A549 (cell line): ENCODE measurements at regions not wholly inside any gene's neighbourhood (a gene's known extent, or its start where the extent isn't known, plus 50 kb on each side); places are given as distances from the start of the nearest gene placed in this dataset.

ENCODE experiments used
- ATAC-seq, 2 experiments: fragments of 200-7000 bp in 1 of 2; fragments of >200 bp in 1 of 2; cut with Nextera tagmentation in 1 of 2; cut with Tn5 transposase in 1 of 2; 3 replicates each; pipeline versions ENCODE4 v1.8.0 to v1.9.1; 2018 to 2020; ENCODE audit warnings: mild to moderate bottlenecking in 1 of 2, moderate library complexity in 1 of 2
- CTCF ChIA-PET: fragments of 300-600 bp; sonication (Branson Sonifier 250); formaldehyde crosslinking; extraction: SDS; loops from one replicate; lab custom pipeline; 2021; ENCODE audit warnings: antibody characterized with exemption, inconsistent platforms; lab: Yijun Ruan, JAX
- POLR2A ChIA-PET: fragments of 350-600 bp; formaldehyde crosslinking; extraction: SDS; loops from one replicate; lab custom pipeline; 2021; ENCODE audit warnings: antibody characterized with exemption, inconsistent platforms; lab: Yijun Ruan, JAX
- DNase-seq, 2 experiments: peaks; one replicate each; pipeline versions ENCODE4 v3.0.0 to v3.0.0-alpha.2; 2011 to 2016; ENCODE audit warnings: low read depth in 1 of 2, low spot score in 1 of 2
- FAIRE-seq: peaks from 2 replicates; lab custom pipeline; 2011; peaks lifted over from hg19 to GRCh38; lab: Jason Lieb, UNC
- H3K27ac ChIP-seq, 2 experiments: fragments of >200 bp; sonication (Bioruptor Twin); formaldehyde crosslinking; 3 replicates each; pipeline ENCODE4 v1.5.1; 2016 to 2017
- H3K4me1 ChIP-seq: fragments of >200 bp; sonication (Bioruptor Twin); formaldehyde crosslinking; 3 replicates; pipeline ENCODE4 v1.6.1; 2016
- H3K4me2 ChIP-seq: fragments of >200 bp; sonication (Bioruptor Twin); formaldehyde crosslinking; 3 replicates; pipeline ENCODE4 v1.6.1; 2016
- H3K4me3 ChIP-seq: fragments of >200 bp; sonication (Bioruptor Twin); formaldehyde crosslinking; 3 replicates; pipeline ENCODE4 v1.5.1; 2016
- H3K9me3 ChIP-seq: fragments of >200 bp; sonication (Bioruptor Twin); formaldehyde crosslinking; 3 replicates; pipeline ENCODE4 v1.6.1; 2016
- CBX2 ChIP-seq: fragments of 200-600 bp; sonication (generic); IDR thresholded peaks from 2 replicates; pipeline ENCODE4 v1.6.1; 2016; ENCODE audit warnings: low read depth, mild to moderate bottlenecking, borderline replicate concordance
- CBX8 ChIP-seq: fragments of 200-600 bp; sonication (generic); IDR thresholded peaks from 2 replicates; pipeline ENCODE4 v1.6.1; 2016
- CTCF ChIP-seq: fragments of >200 bp; sonication (Bioruptor Twin); formaldehyde crosslinking; IDR thresholded peaks from 3 replicates; pipeline ENCODE4 v1.5.1; 2016
- E2F6 ChIP-seq: IDR thresholded peaks from 2 replicates; pipeline ENCODE4 v1.6.1; 2012; ENCODE audit warnings: low read depth, borderline replicate concordance
- EHF ChIP-seq: fragments of 250-450 bp; sonication (Bioruptor Pico); IDR thresholded peaks from 2 replicates; pipeline ENCODE4 v1.5.0; 2020; ENCODE audit warnings: mild to moderate bottlenecking
- EHMT2 ChIP-seq: fragments of 200-600 bp; sonication (generic); IDR thresholded peaks from 2 replicates; pipeline ENCODE4 v1.6.1; 2016; ENCODE audit warnings: antibody characterized with exemption, low read depth, mild to moderate bottlenecking, moderate library complexity
- ELK1 ChIP-seq: fragments of 150-350 bp; IDR thresholded peaks from 2 replicates; pipeline ENCODE4 v1.6.1; 2014; ENCODE audit warnings: low read depth, mild to moderate bottlenecking, low read length
- EP300 ChIP-seq, 2 experiments: fragments of >200 bp; sonication (Bioruptor Twin); formaldehyde crosslinking; IDR thresholded peaks; 2 replicates in 1 of 2; 3 replicates in 1 of 2; pipeline ENCODE4 v1.6.1; 2016 to 2017
- FOSB ChIP-seq: fragments of 250-450 bp; sonication (Bioruptor Pico); IDR thresholded peaks from 2 replicates; pipeline ENCODE4 v1.5.0; 2020; ENCODE audit warnings: mild to moderate bottlenecking, moderate library complexity
- FOSL2 ChIP-seq, 2 experiments: fragments of 450-650 bp in 1 of 2; fragments of >200 bp in 1 of 2; sonication (Bioruptor Twin) in 1 of 2; formaldehyde crosslinking; IDR thresholded peaks; 2 replicates each; pipeline versions ENCODE4 v1.5.0 to v1.6.1; 2016 to 2020; ENCODE audit warnings: mild to moderate bottlenecking in 1 of 2, moderate library complexity in 1 of 2
- FOXS1 ChIP-seq: fragments of 250-450 bp; sonication (Bioruptor Pico); IDR thresholded peaks from 2 replicates; pipeline ENCODE4 v1.5.0; 2020; ENCODE audit warnings: mild to moderate bottlenecking, moderate library complexity
- HOXB5 ChIP-seq: fragments of 250-450 bp; sonication (Bioruptor Pico); IDR thresholded peaks from 2 replicates; pipeline ENCODE4 v1.5.0; 2020; ENCODE audit warnings: mild to moderate bottlenecking, moderate library complexity
- JUN ChIP-seq, 2 experiments: fragments of >200 bp; sonication (Bioruptor Twin); formaldehyde crosslinking; IDR thresholded peaks; 2 replicates in 1 of 2; 3 replicates in 1 of 2; pipeline ENCODE4 v1.6.1; 2016 to 2017
- MAZ ChIP-seq: fragments of 150-350 bp; IDR thresholded peaks from 2 replicates; pipeline ENCODE4 v1.6.1; 2014; ENCODE audit warnings: antibody characterized with exemption, low read depth, low read length, borderline replicate concordance
- MYC ChIP-seq: IDR thresholded peaks from 2 replicates; pipeline ENCODE4 v1.6.1; 2012; ENCODE audit warnings: mild to moderate bottlenecking, inconsistent platforms, low read length, improper control_type of control experiment, borderline replicate concordance
- POLR2AphosphoS2 ChIP-seq: conservative IDR thresholded peaks from 2 replicates; pipeline ENCODE4 v1.6.1; 2012; ENCODE audit warnings: low read length, improper control_type of control experiment, inconsistent platforms
- SREBF2 ChIP-seq: fragments of 450-650 bp; IDR thresholded peaks from 2 replicates; pipeline ENCODE4 v1.6.1; 2014; ENCODE audit warnings: mild to moderate bottlenecking, moderate library complexity
- TFCP2L1 ChIP-seq: fragments of 250-450 bp; sonication (Bioruptor Pico); IDR thresholded peaks from 2 replicates; pipeline ENCODE4 v1.5.0; 2021; ENCODE audit warnings: mild to moderate bottlenecking
- TP53 ChIP-seq: fragments of 250-450 bp; sonication (Bioruptor Pico); IDR thresholded peaks from 2 replicates; pipeline ENCODE4 v1.5.0; 2021; ENCODE audit warnings: mild to moderate bottlenecking, moderate library complexity
- ZC3H11A ChIP-seq: fragments of 450-650 bp; IDR thresholded peaks from 2 replicates; pipeline ENCODE4 v1.6.1; 2014; ENCODE audit warnings: antibody characterized with exemption, mild to moderate bottlenecking
- WGBS: methylation state at CpG from one replicate; pipeline ENCODE4 v1.1.6; 2017; ENCODE audit errors: missing lambda C conversion rate; 5-methylcytosine and 5-hydroxymethylcytosine counted together
- TF ChIP-seq, protein P1 (sequence below): fragments of 250-450 bp; sonication (Bioruptor Pico); IDR thresholded peaks from 2 replicates; pipeline ENCODE4 v1.5.0; 2021; ENCODE audit warnings: mild to moderate bottlenecking, moderate library complexity, borderline replicate concordance
- TF ChIP-seq, protein P2 (sequence below): fragments of >200 bp; sonication (Bioruptor Twin); formaldehyde crosslinking; IDR thresholded peaks from 2 replicates; pipeline ENCODE4 v1.6.1; 2016
- TF ChIP-seq, protein P3 (sequence below): IDR thresholded peaks from 2 replicates; pipeline ENCODE4 v1.6.1; 2012

- Histone ChIP-seq H3K4me3 (no peak overlapping the region), H3K9me3 (no peaks in the 10 kb centered on the region; the same call in 2 of the 3 replicates), H3K4me2 (no peak overlapping the region), H3K4me1 (peaks cover 9% of the 10 kb centered on the region; the same call in 1 of the 3 replicates), H3K27ac (peak overlapping the region in 1 of 2 experiments; percentile 53; a peak in 2 of 6 replicates)
- ATAC-seq: no peak
- WGBS: 72% methylated on average over 8 of the region's 8 CpGs
- no peak for TF ChIP-seq FOXS1
- no peak for TF ChIP-seq TFCP2L1 (CRISPR knock-in tag)
- TF ChIP-seq EP300 (IDR thresholded peaks at IDR 0.05): no peak
- TF ChIP-seq ZC3H11A: no peak
- TF ChIP-seq, protein P1, sequence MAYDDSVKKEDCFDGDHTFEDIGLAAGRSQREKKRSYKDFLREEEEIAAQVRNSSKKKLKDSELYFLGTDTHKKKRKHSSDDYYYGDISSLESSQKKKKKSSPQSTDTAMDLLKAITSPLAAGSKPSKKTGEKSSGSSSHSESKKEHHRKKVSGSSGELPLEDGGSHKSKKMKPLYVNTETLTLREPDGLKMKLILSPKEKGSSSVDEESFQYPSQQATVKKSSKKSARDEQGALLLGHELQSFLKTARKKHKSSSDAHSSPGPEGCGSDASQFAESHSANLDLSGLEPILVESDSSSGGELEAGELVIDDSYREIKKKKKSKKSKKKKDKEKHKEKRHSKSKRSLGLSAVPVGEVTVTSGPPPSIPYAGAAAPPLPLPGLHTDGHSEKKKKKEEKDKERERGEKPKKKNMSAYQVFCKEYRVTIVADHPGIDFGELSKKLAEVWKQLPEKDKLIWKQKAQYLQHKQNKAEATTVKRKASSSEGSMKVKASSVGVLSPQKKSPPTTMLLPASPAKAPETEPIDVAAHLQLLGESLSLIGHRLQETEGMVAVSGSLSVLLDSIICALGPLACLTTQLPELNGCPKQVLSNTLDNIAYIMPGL: no peak
- no peak for TF ChIP-seq SREBF2
- TF ChIP-seq FOSL2 (IDR thresholded peaks at IDR 0.05): no peak
- TF ChIP-seq FOSL2 (CRISPR knock-in tag; IDR thresholded peaks at IDR 0.05): no peak
- CTCF ChIA-PET: interaction anchor here (0.8 to 1.6 kb wide), 4 partner anchors 24 to 154 kb away, joined by 3 read pairs; no protein-coding TSS in a partner anchor
- no peak for DNase-seq
- no peak for FAIRE-seq
- POLR2A ChIA-PET: no interaction called here
Measured at GRCh38 chr6:43970913-43971775, 156.1 kb downstream of the MRPL14 start.

DNA sequence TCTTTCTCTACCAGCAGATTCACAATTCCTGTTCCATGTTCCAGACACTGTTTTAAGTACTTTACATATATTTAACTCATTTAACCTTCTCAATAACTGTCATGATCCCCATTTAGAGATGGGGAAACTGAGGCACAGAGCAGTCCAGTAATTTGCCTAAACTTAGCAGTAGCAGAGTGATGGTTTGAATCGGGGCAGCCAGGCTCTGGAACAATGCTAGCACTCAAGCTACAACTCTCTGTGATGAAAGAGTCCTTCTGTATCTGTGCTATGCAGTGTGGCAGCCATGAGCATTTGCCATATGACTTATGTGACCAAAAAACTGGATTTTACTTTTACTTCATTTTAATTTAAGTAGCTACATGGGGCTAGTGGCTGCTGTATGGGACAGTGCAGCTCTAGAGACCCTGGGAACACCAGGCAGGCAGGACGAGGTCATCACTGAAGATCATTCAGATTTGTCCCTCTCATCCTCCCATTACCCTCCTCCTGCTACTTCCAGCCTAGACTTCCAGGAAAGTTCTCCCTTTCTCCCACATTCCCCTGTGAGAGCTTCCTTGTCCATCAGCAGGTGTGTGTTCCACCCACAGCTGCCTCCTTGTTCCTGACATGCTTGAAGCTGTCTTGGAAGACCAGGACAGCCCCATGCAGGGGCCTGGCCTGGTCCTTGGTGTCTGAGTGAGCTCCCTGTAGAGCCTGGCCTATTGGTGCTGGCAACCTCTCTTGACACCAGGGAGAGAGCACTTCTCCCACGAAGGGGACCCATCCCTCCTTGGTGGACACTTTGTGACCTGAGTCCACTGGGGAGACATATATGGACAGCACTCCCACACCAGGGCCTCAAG lies 157.0 kb downstream of the MRPL14 start:
- WGBS: 66% methylated on average over 2 of the region's 3 CpGs
- POLR2A ChIA-PET: no interaction called here

More for the DNA sequence above, 157.0 kb downstream of the MRPL14 start:
- no peak for ATAC-seq
- TF ChIP-seq MYC (no peak), ELK1 (no peak), EHMT2 (no peak), FOSB (no peak), MAZ (no peak), CBX2 (no peak), SREBF2 (no peak), E2F6 (no peak), JUN (IDR thresholded peaks at IDR 0.05) (no peak), CTCF (no peak), CBX8 (no peak), POLR2AphosphoS2 (no peak), EHF (no peak), HOXB5 (CRISPR knock-in tag) (no peak), TP53 (no peak)
- TF ChIP-seq, protein P2, sequence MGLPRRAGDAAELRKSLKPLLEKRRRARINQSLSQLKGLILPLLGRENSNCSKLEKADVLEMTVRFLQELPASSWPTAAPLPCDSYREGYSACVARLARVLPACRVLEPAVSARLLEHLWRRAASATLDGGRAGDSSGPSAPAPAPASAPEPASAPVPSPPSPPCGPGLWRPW: no peak
- TF ChIP-seq, protein P3, sequence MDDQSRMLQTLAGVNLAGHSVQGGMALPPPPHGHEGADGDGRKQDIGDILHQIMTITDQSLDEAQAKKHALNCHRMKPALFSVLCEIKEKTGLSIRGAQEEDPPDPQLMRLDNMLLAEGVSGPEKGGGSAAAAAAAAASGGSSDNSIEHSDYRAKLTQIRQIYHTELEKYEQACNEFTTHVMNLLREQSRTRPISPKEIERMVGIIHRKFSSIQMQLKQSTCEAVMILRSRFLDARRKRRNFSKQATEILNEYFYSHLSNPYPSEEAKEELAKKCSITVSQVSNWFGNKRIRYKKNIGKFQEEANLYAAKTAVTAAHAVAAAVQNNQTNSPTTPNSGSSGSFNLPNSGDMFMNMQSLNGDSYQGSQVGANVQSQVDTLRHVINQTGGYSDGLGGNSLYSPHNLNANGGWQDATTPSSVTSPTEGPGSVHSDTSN: no peak
- TF ChIP-seq, all 56 proteins: peak for 0
- Histone ChIP-seq H3K4me2 (no peak overlapping the region), H3K4me3 (no peak overlapping the region), H3K27ac (no peak overlapping the region), H3K9me3 (no peaks in the 10 kb centered on the region), H3K4me1 (peaks cover 9% of the 10 kb centered on the region; the same call in 1 of the 3 replicates)
- CTCF ChIA-PET: interaction anchor here (0.7 to 1.6 kb wide), 6 partner anchors 9 to 153 kb away, joined by 3 read pairs; no protein-coding TSS in a partner anchor
- FAIRE-seq (no peak), DNase-seq (no peak)
